ENCODE measurements at regions not wholly inside any gene's neighbourhood (a gene's known extent, or its start where the extent isn't known, plus 50 kb on each side); places are given as distances from the start of the nearest gene placed in this dataset.

DNA sequence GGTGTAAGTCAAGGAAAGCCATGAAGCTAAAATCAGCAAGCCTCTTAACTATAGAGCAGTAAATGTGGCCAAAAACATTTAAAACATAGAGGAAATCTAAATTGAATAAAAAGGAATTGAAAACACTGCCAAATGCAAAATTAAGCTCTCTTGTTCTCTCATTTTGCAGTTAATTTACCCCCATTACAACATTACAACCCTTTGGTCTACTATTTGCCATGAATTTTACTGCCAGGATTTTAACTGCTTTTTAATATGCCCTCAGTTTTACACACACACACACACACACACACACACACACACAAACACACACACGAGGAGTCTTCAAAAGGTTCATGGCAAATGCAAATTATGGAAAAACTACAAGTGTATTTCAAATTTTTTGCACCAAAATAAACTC lies 91.4 kb upstream of the ACO1 start:
- no peaks in the 10 kb centered on the region for H3K27me3 ChIP-seq (ENCODE audit: insufficient read depth, low read length)
- no peak overlapping the region for H3K27ac ChIP-seq (ENCODE audit: low read depth, low read length)
- H3K27me3 Mint-ChIP-seq: peaks cover 4 to 12% of the 10 kb centered on the region in 2 donors
- no peaks in the 10 kb centered on the region for H3K9me3 ChIP-seq (ENCODE audit: control insufficient read depth in 1 of 2, low read length in 2 of 2)
- no peaks in the 10 kb centered on the region for H3K9me3 Mint-ChIP-seq
- no peaks in the 10 kb centered on the region for H3K4me1 ChIP-seq (ENCODE audit: insufficient read depth, low read length)
- H3K4me3 ChIP-seq (ENCODE audit: low read length in 2 of 2): no peak overlapping the region
- intact Hi-C loops (cut with micrococcal nuclease): no loop called here
- no peaks in the 10 kb centered on the region for H3K36me3 Mint-ChIP-seq
- CTCF ChIA-PET (ENCODE audit: partially characterized antibody): no interaction called here
- H3K36me3 ChIP-seq (ENCODE audit: insufficient read depth, low read length): no peaks in the 10 kb centered on the region
- no peak overlapping the region for H3K27ac Mint-ChIP-seq
- POLR2A ChIA-PET (ENCODE audit: partially characterized antibody): no interaction called here
- no peak for DNase-seq
- no peaks in the 10 kb centered on the region for H3K4me1 Mint-ChIP-seq
- no peak overlapping the region for H3K4me3 Mint-ChIP-seq

DNA sequence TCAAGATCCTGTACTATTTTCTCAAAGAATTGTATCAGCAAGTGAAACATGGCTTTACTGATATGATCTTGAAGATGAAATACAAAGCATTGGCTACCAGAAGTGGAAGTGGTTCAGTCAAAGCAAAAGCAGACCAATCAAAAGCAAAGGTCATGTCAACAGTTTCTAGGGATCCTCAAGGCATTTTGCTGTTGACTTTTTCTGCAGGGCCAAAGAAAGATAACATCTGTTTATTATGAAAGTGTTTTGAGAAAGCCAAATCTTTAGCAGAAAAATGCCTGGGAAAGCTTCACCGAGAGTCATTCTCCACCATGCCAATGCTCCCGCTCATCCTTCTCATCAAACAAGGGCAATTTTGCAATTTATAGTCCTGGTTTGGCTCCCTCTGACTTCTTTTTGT lies 90.3 kb upstream of the ACO1 start:
- no peaks in the 10 kb centered on the region for H3K9me3 Mint-ChIP-seq
- intact Hi-C loops (cut with micrococcal nuclease): no loop called here
- H3K4me3 ChIP-seq (ENCODE audit: low read length in 2 of 2): no peak overlapping the region
- ChIA-PET CTCF (ENCODE audit: partially characterized antibody) (no interaction called here), POLR2A (ENCODE audit: partially characterized antibody) (no interaction called here)
- no peaks in the 10 kb centered on the region for H3K9me3 ChIP-seq (ENCODE audit: control insufficient read depth in 1 of 2, low read length in 2 of 2)
- no peak overlapping the region for H3K27ac Mint-ChIP-seq
- no peak overlapping the region for H3K4me3 Mint-ChIP-seq
- H3K4me1 Mint-ChIP-seq: no peaks in the 10 kb centered on the region
- no peak for DNase-seq
- H3K27me3 Mint-ChIP-seq: peaks cover 4 to 12% of the 10 kb centered on the region in 2 donors
- H3K4me1 ChIP-seq (ENCODE audit: insufficient read depth, low read length): no peaks in the 10 kb centered on the region
- no peaks in the 10 kb centered on the region for H3K36me3 ChIP-seq (ENCODE audit: insufficient read depth, low read length)
- H3K36me3 Mint-ChIP-seq: no peaks in the 10 kb centered on the region
- no peak overlapping the region for H3K27ac ChIP-seq (ENCODE audit: low read depth, low read length)
- H3K27me3 ChIP-seq (ENCODE audit: insufficient read depth, low read length): no peaks in the 10 kb centered on the region

GRCh38 chr9:32300373-32300772 lies 84.1 kb upstream of the ACO1 start:
- ChIA-PET POLR2A (ENCODE audit: partially characterized antibody) (no interaction called here), CTCF (ENCODE audit: partially characterized antibody) (no interaction called here)
- H3K36me3 Mint-ChIP-seq: no peaks in the 10 kb centered on the region
- H3K36me3 ChIP-seq (ENCODE audit: insufficient read depth, low read length): no peaks in the 10 kb centered on the region
- no peaks in the 10 kb centered on the region for H3K4me1 ChIP-seq (ENCODE audit: insufficient read depth, low read length)
- H3K4me1 Mint-ChIP-seq: no peaks in the 10 kb centered on the region
- H3K4me3 Mint-ChIP-seq: no peak overlapping the region
- no peak overlapping the region for H3K27ac Mint-ChIP-seq
- no peaks in the 10 kb centered on the region for H3K9me3 Mint-ChIP-seq
- DNase-seq: no peak
- peaks cover 3 to 4% of the 10 kb centered on the region in 2 donors for H3K27me3 Mint-ChIP-seq
- H3K27me3 ChIP-seq (ENCODE audit: insufficient read depth, low read length): no peaks in the 10 kb centered on the region
- intact Hi-C loops (cut with micrococcal nuclease): no loop called here
- no peak overlapping the region for H3K4me3 ChIP-seq (ENCODE audit: low read length in 2 of 2)
- H3K27ac ChIP-seq (ENCODE audit: low read depth, low read length): no peak overlapping the region
- H3K9me3 ChIP-seq (ENCODE audit: control insufficient read depth in 1 of 2, low read length in 2 of 2): no peaks in the 10 kb centered on the region

DNA sequence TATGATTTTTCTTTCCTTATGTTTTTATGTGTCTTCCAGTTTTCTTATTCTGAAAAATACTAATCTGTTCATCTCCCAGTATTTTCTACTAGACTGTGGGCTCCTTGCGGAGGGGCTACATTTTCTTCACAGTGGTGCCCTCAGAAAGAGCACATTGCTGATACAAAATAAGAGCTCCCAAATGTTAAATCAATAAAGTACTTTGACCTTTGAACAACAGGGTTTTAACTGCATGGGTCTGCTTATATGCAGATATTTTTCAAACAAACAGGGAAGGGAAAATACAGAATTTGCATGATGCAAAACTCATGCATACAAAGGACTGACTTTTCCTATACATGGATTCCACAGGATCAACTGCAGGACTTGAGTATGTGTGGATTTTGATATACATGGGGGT lies 79.9 kb upstream of the ACO1 start:
- Histone ChIP-seq H3K4me1 (ENCODE audit: insufficient read depth, low read length) (no peaks in the 10 kb centered on the region), H3K36me3 (ENCODE audit: insufficient read depth, low read length) (no peaks in the 10 kb centered on the region), H3K27ac (ENCODE audit: low read depth, low read length) (no peak overlapping the region), H3K27me3 (ENCODE audit: insufficient read depth, low read length) (no peaks in the 10 kb centered on the region), H3K9me3 (ENCODE audit: control insufficient read depth in 1 of 2, low read length in 2 of 2) (no peaks in the 10 kb centered on the region), H3K4me3 (ENCODE audit: low read length in 2 of 2) (no peak overlapping the region)
- Mint-ChIP-seq H3K9me3 (peaks cover 0 to 12% (median 4%) of the 10 kb centered on the region in 8 donors), H3K36me3 (no peaks in the 10 kb centered on the region), H3K27me3 (peaks cover 2 to 5% of the 10 kb centered on the region in 2 donors), H3K4me1 (no peaks in the 10 kb centered on the region), H3K27ac (no peak overlapping the region), H3K4me3 (no peak overlapping the region)
- intact Hi-C loops (cut with micrococcal nuclease): no loop called here
- CTCF ChIA-PET (ENCODE audit: partially characterized antibody): no interaction called here
- no peak for DNase-seq
- POLR2A ChIA-PET (ENCODE audit: partially characterized antibody): no interaction called here

- no peak for DNase-seq
- Mint-ChIP-seq H3K4me3 (no peak overlapping the region), H3K4me1 (no peaks in the 10 kb centered on the region), H3K9me3 (peaks cover 0 to 12% (median 4%) of the 10 kb centered on the region in 8 donors), H3K27ac (no peak overlapping the region), H3K27me3 (peaks cover 2 to 5% of the 10 kb centered on the region in 2 donors), H3K36me3 (no peaks in the 10 kb centered on the region)
- H3K4me1 ChIP-seq (ENCODE audit: insufficient read depth, low read length): no peaks in the 10 kb centered on the region
- ChIA-PET POLR2A (ENCODE audit: partially characterized antibody) (no interaction called here), CTCF (ENCODE audit: partially characterized antibody) (no interaction called here)
- no peaks in the 10 kb centered on the region for H3K36me3 ChIP-seq (ENCODE audit: insufficient read depth, low read length)
- no peaks in the 10 kb centered on the region for H3K27me3 ChIP-seq (ENCODE audit: insufficient read depth, low read length)
- intact Hi-C loops (cut with micrococcal nuclease): no loop called here
- no peaks in the 10 kb centered on the region for H3K9me3 ChIP-seq (ENCODE audit: control insufficient read depth in 1 of 2, low read length in 2 of 2)
- no peak overlapping the region for H3K27ac ChIP-seq (ENCODE audit: low read depth, low read length)
- H3K4me3 ChIP-seq (ENCODE audit: low read length in 2 of 2): no peak overlapping the region
Observed at GRCh38 chr9:32306006-32306405, 78.4 kb upstream of the ACO1 start.

GRCh38 chr9:32319312-32319929 lies 65.0 kb upstream of the ACO1 start:
- CTCF ChIA-PET (ENCODE audit: partially characterized antibody): no interaction called here
- no peak for DNase-seq
- Mint-ChIP-seq H3K36me3 (no peaks in the 10 kb centered on the region), H3K4me1 (no peaks in the 10 kb centered on the region), H3K9me3 (peaks cover 0 to 11% (median 7%) of the 10 kb centered on the region in 8 donors), H3K4me3 (no peak overlapping the region), H3K27ac (no peak overlapping the region), H3K27me3 (peaks cover 4 to 8% of the 10 kb centered on the region in 2 donors)
- Histone ChIP-seq H3K27me3 (ENCODE audit: insufficient read depth, low read length) (no peaks in the 10 kb centered on the region), H3K9me3 (ENCODE audit: control insufficient read depth in 1 of 2, low read length in 2 of 2) (no peaks in the 10 kb centered on the region), H3K36me3 (ENCODE audit: insufficient read depth, low read length) (no peaks in the 10 kb centered on the region), H3K4me1 (ENCODE audit: insufficient read depth, low read length) (no peaks in the 10 kb centered on the region), H3K4me3 (ENCODE audit: low read length in 2 of 2) (no peak overlapping the region), H3K27ac (ENCODE audit: low read depth, low read length) (no peak overlapping the region)
- POLR2A ChIA-PET (ENCODE audit: partially characterized antibody): no interaction called here
- intact Hi-C loops (cut with micrococcal nuclease): no loop called here

DNA sequence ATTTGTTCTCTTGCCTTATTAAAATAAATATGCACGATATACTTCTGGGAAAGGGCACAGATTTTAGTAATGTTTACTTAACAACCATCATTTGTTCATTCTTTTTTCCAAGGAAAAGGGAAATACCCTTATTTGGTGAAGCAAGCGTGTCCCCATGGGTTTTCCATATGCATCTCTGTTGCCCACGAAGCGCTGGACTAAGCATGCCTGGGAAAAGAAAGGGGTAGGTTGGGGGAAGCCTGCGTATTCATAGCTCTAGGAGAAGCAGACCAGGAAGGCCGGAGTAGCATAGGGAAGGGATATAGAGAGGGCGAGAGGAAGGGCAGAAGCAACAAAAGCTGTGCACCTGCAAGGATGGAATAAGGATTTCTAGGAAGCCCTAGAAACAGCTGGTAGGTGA lies 61.8 kb upstream of the ACO1 start:
- Histone ChIP-seq H3K27me3 (ENCODE audit: insufficient read depth, low read length) (no peaks in the 10 kb centered on the region), H3K36me3 (ENCODE audit: insufficient read depth, low read length) (no peaks in the 10 kb centered on the region), H3K4me1 (ENCODE audit: insufficient read depth, low read length) (no peaks in the 10 kb centered on the region), H3K27ac (ENCODE audit: low read depth, low read length) (no peak overlapping the region), H3K9me3 (ENCODE audit: control insufficient read depth in 1 of 2, low read length in 2 of 2) (no peaks in the 10 kb centered on the region), H3K4me3 (ENCODE audit: low read length in 2 of 2) (no peak overlapping the region)
- H3K36me3 Mint-ChIP-seq: no peaks in the 10 kb centered on the region
- intact Hi-C loops (cut with micrococcal nuclease): no loop called here
- H3K27ac Mint-ChIP-seq: no peak overlapping the region
- POLR2A ChIA-PET (ENCODE audit: partially characterized antibody): no interaction called here
- no peaks in the 10 kb centered on the region for H3K4me1 Mint-ChIP-seq
- CTCF ChIA-PET (ENCODE audit: partially characterized antibody): interaction anchor here (1.4 kb wide), 1 partner anchor 15 kb away, joined by 3 read pairs; no protein-coding TSS in a partner anchor
- H3K9me3 Mint-ChIP-seq: peaks cover 0 to 1% (median 0%) of the 10 kb centered on the region in 8 donors
- no peak overlapping the region for H3K4me3 Mint-ChIP-seq
- no peak for DNase-seq
- peaks cover 11 to 12% of the 10 kb centered on the region in 2 donors for H3K27me3 Mint-ChIP-seq

DNA sequence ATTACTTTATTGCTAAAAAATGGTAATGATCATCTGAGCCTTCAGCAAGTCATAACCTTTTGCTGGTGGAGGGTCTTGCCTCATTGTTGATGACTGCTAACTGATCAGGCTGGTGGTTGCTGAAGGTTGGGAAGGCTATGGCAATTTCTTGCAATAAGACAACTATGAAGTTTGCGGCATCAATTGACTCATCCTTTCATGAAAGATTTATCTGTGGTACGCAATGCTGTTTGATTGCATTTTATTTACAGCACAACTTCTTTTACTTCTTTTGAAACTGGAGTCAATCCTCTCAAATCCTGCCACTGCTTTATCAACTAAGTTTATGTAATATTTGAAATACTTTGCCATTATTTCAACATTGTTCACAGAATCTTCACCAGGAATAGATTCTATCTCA lies 58.3 kb upstream of the ACO1 start:
- no peaks in the 10 kb centered on the region for H3K27me3 ChIP-seq (ENCODE audit: insufficient read depth, low read length)
- no peaks in the 10 kb centered on the region for H3K36me3 ChIP-seq (ENCODE audit: insufficient read depth, low read length)
- ChIA-PET CTCF (ENCODE audit: partially characterized antibody) (no interaction called here), POLR2A (ENCODE audit: partially characterized antibody) (no interaction called here)
- no peaks in the 10 kb centered on the region for H3K4me1 ChIP-seq (ENCODE audit: insufficient read depth, low read length)
- H3K27ac ChIP-seq (ENCODE audit: low read depth, low read length): no peak overlapping the region
- no peak overlapping the region for H3K4me3 ChIP-seq (ENCODE audit: low read length in 2 of 2)
- Mint-ChIP-seq H3K4me3 (no peak overlapping the region), H3K4me1 (no peaks in the 10 kb centered on the region), H3K36me3 (no peaks in the 10 kb centered on the region), H3K27ac (no peak overlapping the region), H3K9me3 (peaks cover 0 to 5% (median 0%) of the 10 kb centered on the region in 8 donors), H3K27me3 (peaks cover 7 to 12% of the 10 kb centered on the region in 2 donors)
- no peaks in the 10 kb centered on the region for H3K9me3 ChIP-seq (ENCODE audit: control insufficient read depth in 1 of 2, low read length in 2 of 2)
- intact Hi-C loops (cut with micrococcal nuclease): no loop called here
- DNase-seq: no peak

All from CD4-positive, alpha-beta memory T cell (primary cell).